IPS-NIHi7 (cell line): ENCODE measurements at regions not wholly inside any gene's neighbourhood (a gene's known extent, or its start where the extent isn't known, plus 50 kb on each side); places are given as distances from the start of the nearest gene placed in this dataset.
A peak's percentile ranks its signal among the peaks of the same experiment; 100 is the strongest.

Source experiments
- DNase-seq: peaks from one replicate; pipeline ENCODE4 v3.0.0; 2012; ENCODE audit warnings: mixed read lengths; ENCODE audit errors: extremely low spot score

DNA sequence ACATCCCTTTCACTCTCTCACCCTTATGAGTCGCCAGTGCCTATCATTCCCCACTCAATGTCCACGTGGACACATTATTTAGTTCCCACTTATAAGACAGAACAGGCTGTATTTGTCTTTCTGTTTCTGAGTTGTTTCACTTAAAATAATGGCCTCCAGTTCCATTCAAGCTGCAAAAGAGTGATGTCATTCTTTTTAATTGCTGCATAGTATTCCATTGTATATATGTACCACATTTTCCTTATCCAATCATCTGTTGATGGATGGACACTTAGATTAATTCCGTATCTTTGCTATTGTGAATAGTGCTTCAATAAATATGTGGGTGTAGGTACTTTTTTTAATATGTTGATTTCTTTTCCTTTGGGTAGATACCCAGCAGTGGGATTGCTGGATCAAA lies 79.1 kb downstream of the ZNF365 start:
- no peak for DNase-seq

DNA sequence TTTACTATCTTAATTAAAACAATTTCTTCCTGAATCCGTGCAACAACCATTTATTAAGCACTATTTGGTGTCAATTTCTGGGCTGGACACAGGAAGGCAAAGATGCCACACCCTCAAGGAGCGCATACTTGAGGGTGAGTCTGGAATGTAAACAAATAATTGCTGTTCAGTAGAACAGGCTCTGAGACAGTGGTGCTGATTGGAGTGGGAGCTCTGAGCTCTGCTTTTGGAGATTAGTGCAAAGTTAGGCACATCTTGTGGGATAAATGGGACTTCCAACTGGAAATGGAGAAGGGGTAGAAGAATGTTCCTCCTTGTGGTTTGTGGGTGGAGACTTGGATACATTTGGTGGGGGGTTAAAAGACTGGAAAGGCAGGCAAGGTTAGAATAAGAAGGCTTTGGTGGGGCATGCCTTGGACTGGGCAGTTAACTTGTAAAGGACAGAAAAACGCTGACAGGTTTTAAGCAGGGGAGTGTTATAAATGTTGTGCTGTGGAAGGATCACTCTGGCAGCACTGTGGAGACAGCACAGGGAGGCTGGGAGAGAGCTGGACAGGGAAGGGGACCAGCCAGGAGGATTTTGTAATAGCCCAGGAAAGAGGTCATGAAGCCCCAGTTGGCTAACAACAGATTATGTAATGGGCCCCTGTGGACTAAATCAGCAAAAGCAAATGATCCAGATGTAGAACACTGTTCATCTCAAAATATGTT lies 80.7 kb downstream of the ZNF365 start:
- DNase-seq, result no peak

DNA sequence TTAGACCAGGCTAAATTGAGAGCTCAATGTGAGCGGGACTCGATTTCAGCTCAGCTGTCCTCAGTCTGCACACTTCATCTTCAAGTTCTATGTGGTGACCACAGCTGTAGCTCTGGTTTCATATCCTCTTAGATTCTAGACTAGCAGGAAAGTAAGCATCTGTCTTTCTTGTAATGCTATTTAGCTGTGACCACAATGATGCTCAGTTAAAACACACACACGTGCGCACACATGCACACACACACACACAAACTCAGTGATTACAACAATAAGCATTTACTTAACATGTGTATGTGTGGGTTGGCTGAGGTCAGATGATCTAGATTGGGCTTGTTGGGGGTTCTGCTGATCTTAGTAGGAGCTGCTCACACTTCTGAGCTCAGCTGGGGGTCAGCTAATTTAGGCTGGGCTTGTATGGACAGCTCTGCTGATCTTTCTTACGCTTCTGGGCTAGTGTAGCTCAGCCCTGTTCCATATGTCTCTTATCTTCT lies 82.5 kb downstream of the ZNF365 start:
- DNase-seq, result no peak

DNA sequence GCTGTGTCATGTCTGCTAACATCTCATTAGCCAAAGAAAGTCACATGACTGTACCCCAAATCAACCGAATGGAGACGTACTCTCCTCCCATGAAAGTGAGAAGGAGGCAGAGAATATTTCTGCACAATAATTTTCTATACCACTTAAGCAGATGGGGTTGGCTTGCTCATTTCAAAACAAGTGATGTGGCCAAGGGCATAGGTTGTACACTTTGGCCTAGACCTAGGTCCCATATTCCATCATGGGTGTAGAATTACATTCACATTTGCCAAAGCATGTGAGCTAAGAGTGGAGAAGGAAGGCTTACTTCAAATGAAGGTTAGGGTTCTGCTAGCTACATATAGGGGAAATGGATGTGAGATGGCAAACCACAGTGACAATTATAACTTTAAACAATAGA lies 83.0 kb downstream of the ZNF365 start:
- DNase-seq, result no peak

DNA sequence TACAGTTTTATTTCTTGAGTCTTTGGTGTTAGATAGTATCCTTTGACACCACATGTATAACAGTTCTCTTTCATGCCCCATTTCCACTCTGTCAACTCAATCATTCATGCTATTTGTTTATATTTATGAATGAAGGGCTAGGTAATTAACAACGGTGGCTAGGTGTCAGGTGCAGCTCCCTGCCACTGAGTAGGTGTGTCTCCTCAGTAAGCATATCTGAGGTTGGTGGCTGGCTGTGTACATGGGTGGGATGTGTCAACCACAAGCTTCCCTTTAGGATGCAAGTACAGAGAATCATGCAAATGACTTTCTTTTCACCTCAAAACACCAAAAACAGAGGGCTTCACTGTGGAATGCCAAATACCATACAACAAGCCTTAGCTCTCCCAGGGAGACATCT lies 83.4 kb downstream of the ZNF365 start:
- DNase-seq, result no peak

DNA sequence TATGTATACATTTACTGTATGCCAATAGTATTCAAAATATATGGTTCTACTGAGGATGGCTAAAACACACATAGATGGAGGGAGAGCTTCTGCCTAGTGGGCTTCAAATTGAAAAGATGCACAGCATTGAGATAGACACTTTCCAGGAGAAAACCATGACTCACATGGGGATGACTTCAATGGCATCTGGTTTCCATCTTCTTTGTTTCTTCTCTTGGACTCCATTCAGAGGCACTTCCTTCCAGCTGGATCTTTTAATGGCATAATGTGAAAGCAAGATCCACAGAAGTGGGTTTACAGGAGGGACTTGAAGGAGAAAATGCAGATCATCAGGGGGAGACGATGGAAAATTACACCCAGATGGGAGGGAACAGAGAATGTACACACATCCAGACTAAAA lies 84.9 kb downstream of the ZNF365 start:
- DNase-seq, result no peak

DNA sequence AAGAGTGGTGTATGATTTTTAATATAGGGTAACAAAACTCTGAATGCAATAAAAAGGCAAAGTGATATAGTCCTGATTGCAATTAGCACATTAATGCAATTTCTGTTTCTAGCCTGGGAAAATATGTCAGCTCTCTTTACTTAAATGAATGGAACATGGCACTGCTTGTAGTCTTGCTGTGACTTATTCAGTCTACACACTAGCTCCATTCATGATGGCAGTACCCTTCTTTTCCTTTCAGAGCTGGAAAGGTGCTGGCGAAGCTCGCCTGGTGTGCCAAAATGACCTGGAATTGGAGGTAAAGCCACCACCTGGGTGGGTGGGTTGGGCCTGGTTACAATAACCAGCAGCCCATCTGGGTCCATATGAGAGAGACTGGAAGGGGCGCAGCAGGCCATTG lies 85.3 kb downstream of the ZNF365 start:
- DNase-seq, result no peak

DNA sequence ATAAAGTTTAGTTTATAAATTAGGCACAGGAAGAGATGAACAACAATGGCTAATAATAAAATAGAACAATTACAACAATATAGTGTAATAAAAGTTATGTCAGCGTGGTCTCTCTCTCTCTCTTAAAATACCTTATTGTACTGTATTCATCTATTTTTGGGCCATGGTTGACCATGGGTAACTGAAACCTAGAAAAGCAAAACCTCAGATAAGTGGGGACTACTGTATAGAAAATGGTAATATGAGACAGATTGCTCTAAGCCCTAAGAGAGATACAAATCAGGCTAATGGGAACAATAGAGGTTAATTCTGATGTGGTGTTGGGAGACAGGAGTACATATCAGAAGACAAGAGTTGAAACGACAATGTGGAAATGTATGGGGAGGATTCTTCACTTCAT lies 86.2 kb downstream of the ZNF365 start:
- DNase-seq, result no peak

DNA sequence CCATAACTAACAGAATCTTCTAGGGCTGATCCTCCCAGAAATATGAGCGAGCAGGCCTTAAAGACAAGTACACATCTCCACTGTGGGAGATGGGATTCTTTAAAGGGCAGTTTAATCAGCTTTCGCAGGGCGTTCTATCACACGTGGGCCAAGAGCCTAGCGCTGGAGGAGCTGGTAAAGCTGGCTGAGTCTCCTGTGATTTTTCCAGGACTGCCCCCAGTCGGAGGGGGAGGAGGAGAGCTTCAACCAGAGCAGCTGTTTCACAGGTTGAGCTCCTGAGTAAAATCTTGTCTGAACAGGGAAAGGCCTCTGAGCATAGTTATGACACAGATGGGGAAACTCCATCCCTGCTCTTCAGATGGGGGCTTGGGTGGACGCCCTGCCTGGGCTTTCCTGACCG lies 87.0 kb downstream of the ZNF365 start:
- DNase-seq, result no peak

DNA sequence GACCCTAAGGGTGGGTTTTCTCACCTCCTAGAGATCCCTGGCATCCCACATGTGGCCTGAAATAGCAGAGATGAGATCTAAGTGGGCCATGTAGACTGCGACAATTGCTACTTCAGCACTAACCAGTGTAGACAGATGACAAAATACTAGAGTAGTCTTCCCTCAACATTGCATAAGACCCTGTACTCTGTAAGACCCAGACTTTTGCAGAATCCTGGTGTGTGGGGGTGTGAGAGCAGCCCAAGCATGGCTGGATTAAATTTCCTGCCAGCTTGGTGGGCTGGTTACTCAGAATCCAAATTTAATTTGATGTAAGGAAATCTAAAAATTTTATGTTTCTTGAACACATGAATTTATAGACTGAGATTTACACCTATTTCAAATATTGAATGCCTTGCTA lies 88.3 kb downstream of the ZNF365 start:
- DNase-seq, result no peak

DNA sequence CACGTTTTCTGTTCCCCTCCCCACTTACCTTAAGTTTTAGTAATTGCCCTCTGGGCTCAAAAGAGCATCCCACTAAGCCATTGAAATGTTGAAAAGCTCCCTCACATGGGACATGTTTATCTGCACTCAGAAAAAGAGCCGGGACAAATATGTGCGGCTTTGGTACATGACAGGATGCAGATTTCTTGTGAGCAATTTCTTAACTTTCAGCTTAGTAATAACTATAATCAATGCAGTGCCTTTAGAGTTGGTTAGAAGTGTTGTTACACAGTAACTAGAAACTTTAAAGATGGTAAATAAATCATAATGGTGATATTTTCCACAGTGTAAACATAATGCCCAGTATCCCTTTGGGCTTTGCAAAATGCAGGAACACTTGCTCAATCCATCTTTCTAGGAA lies 89.2 kb downstream of the ZNF365 start:
- no peak for DNase-seq

DNA sequence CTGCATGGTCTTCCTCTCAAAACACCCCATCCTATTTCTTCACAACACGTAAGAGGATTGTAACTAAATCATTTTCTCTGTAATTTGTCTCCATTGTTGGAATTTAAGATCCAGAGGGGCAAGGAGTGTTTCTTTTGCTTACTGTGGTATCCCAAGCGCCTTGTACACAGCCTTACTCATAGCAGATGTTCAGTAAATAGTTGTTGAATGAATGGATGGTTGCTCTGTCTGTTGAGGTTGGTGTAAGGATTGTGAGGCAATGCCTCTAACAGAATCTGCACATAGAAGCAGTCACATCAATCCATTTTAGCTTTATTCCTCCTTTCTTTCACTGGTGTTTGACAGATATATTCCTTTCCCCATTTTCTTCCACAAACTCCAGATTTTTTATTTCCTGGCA lies 90.1 kb downstream of the ZNF365 start:
- no peak for DNase-seq

DNA sequence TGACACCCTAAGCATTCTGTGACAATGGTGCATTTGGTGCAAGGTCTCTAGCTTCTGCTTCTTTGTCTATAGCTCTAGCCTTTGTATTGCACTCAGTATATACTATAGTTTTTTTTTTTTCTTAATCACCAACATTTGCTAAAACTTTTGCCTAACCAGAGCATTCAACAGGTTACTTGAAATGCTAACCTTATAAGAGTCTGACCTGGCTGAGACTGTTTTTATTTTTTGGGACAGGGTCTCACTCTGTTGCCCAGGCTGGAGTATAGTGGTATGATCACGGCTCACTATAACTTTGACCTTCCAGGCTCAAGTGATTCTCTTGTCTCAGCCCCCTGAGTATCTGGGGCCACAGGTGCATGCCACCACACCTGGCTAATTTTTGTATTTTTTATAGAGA lies 92.4 kb downstream of the ZNF365 start:
- no peak for DNase-seq

DNA sequence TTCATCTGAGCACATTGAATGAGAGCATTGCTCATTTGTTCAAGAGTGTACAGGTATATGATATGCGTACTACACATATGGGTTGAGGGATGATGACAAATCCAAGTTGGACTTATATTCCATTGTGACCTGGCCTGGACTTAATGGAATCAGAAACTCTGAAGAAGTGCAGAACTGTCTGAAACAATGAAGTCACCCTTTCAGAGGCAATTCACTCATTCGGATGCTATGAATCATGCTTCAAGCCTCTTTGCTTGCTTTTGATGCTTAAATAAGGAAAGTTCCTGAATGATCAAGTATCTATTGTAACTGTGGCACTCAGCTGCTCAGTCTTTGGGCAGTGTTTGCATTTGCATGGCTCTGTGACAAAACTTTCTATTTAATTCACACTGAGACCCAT lies 93.4 kb downstream of the ZNF365 start:
- DNase-seq, result no peak

DNA sequence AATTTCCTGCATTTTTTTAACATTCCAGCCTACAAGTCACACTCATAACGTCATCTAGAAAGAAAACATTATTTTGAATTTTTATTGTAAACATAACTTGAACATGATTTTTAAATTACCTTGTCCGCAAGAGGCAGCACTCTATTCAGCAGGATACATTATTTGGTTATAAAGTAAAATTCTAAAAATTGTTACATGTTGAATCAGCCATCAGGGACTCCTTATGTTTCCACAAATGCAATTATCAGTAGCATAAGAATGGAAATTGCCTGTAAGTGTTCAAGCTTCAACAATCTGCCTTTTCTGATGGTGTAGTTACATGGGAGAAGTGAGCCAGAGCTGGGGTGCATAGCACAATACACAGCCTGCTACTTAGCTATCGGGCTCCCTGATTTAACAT lies 97.5 kb downstream of the ZNF365 start:
- no peak for DNase-seq

DNA sequence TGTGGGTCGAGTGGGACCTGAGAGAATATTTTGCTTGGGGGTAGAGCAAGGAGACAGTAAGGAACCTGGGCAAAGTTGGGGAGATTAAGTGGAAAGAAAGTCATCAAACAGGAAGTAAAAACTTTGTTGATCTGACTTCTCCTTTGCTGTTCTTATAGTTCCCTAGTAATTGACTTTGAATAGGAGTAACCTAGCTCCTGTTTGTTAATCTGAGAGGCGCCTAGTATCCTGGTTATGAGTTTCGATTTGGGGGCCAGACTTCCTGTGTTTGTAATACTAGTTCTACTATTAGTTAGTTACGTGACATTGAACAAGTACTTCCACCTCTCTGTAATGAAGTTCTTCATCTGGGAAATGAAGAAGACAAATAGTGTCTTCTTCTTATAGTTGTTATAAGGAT lies 99.1 kb downstream of the ZNF365 start:
- DNase-seq, result no peak

DNA sequence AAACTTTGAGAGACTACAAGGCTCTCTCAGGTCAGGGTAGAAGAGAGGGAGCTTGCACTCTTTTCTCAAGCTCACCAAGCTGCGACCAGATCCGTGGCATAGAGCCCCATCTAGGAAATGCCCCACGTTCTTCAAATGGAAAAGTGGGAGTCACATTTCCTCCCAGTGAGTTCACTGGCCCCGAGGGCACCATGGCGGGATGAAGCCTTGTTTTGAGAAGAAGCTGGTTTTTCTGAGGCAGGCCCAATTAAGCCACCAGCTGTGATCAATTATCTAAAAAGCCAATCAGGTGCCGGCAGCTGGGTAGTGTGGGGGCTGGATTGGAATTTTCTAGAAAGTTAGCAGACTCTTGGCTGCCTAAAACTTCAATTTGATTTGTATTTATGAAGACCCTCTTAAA lies 101.4 kb downstream of the ZNF365 start:
- no peak for DNase-seq

DNA sequence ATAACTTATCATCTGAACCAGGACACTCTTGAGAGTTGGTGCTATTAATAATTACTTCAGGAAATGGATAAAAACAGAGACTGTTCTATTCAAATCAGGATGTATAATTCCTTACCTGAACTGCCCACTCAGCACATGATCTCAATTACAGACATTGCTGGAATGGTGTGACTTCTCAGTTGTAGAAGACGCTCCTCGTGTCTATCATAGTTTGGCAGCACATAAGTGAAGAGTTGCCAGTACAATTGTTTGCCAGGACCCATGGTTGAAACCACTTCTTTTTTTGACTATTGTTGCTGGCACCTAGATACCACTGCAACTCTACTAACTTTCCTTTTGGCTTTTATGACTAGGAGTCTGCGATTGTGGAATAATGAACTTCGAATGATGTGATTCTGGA lies 105.4 kb downstream of the ZNF365 start:
- DNase-seq, result no peak

DNA sequence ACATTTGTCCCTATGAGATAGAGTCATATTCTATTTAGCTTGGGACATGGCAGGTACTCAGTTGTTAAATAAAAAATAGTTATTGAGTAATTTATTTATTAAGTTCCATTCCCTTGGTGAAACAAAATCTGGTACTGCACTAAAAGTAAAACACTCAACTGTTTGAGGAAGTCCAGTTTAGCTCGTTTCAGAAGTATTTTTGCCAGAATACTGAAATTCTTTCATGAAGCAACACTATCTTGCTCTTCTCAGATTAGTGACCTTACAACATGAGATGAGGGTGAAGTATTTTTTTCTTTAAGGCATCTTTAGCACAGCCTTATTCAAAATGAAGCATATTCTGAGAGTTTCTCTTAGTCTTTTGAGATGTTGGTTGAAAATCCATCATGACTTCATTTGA lies 106.0 kb downstream of the ZNF365 start:
- no peak for DNase-seq

DNA sequence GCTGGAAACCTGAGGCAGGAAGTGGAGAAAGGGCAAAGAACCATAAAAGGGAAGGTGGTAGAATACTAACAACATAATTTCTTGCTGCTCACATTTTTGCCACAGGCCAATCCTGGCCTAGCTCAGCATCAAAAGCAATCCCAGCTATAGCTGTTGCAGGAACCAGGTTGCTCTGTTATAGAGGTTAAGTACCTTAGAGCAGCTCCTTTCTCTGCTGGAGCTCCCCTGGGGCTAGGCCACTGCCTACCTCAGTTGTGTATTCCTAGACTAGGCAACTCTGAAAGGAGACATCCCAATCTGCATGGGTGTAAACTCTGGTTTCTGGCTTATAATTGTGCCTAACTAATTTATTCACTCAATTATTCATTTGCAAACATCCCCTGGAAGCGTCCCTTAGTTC lies 108.4 kb downstream of the ZNF365 start:
- no peak for DNase-seq

DNA sequence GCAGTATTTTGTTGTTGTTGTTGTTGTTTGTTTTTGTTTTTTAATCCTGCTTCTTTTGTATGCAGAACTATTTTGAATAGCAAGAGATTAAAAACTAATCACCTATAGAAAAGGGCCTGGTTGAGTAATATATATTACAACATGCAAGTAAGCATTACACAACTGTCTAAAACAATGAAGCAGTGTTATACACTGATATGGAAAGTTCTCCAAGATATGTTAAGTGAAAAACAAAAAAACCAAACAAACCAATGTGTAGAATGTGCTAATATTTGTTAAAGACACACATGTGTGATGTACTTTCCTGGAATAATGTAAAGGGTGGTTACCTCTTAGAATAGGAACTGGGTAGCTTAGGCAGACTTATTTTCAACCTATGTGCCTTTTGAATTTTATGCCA lies 117.4 kb downstream of the ZNF365 start:
- no peak for DNase-seq

DNA sequence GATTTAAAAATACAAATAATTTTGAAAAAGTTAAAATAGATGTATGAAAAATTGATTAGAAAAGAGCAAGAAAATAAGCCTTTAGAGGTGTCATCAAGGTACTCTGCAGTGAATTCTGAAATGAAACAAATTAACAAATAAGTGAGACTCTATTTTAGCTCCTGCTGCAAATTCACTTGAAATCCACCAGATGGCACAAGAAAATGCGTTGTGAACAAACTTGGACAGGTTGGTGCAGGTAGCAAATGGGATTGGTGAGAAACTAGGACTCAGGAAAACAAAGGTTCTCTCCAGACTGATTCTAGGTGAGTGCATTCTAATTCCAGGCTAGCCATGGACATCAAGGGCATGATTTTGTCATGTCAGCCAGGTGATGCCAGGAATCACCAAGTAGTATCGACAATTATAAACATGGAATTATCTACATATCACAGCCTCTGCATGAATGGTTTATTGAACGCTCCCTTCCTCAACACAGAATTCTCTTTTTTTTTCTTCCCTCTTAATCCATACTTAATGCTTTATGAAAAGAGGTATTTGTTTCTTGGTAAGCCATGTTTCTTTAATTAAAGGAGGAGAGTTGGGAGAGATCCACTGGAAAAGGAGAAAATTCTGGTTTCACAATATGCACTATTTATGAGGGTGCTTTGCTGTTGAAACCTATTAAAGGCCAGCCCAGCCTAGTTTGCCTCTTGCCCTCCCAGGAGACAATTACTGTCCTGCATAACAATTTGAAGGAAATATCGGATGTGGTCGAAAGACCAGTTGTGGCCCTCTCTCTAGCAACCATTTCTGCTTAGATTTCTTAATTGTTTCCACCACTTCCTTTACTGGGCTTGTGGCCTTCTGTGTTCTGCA lies 118.1 kb downstream of the ZNF365 start:
- peak; percentile 30 for DNase-seq

DNA sequence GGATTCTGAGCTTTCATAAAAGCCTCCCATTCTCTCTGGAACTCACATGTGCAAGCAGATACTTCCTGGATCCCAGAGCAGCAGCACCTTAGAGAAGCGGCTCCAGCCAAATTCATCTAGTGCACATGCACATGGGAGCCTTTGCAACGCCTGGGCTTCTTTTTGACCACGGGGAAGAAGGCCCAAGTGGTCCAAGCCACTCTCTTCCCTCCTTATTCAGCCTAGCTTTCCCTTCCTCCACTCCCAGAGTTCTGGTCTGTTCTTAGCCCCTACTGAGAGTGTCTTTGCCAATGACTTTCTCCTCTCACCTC lies 118.7 kb downstream of the ZNF365 start:
- no peak for DNase-seq

DNA sequence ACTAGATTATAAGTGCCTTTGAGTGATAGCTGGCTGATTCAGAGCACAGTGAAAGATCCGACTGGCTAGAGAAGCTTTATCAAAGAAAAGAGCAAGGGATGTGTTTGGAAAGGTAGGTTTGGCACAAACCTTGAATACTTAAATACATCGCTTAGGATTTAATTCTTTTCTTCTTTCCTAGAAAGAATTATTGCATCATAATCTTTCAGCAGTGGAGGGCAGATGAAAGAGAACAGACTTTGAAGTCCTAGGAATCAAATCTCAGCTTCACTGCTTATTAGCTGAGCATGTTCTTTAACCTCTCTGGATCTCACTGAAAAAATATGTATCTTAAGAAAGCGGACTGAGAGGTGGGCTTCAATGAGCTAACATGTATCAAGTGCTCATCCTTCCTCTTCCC lies 122.8 kb downstream of the ZNF365 start:
- DNase-seq, result no peak
